ENCODE measurements at regions not wholly inside any gene's neighbourhood (a gene's known extent, or its start where the extent isn't known, plus 50 kb on each side); places are given as distances from the start of the nearest gene placed in this dataset.

DNA sequence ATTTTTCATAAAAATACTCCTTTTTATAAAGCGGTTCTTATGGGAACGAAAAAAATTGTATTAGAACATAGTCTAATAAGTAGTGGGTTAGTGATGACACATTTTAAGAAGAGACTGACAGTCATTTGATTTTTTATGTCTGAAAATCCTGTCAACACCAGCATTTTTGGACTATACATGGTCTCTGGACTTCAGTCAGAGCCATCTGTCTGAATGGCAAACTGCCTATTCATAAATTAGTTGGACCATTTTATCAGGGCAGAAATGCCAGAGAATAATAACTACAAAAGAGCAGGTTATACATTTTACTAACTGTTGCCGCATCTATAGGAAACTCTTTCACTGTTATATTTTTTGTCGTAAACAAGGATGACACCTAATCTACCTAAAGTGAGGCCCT lies 437.6 kb downstream of the ZNF804A start:
- H3K4me1 ChIP-seq (ENCODE audit: insufficient read depth, low read length), result no peaks in the 10 kb centered on the region
- no peak overlapping the region for H3K27ac ChIP-seq (ENCODE audit: low read depth, low read length)
- no peak for DNase-seq (ENCODE audit: insufficient read length, low spot score, missing footprints)
- H4K20me1 ChIP-seq (ENCODE audit: insufficient read depth, low read length), result no peaks in the 10 kb centered on the region
- H3K36me3 ChIP-seq (ENCODE audit: insufficient read depth, low read length), result no peaks in the 10 kb centered on the region
- TF ChIP-seq, protein P1, sequence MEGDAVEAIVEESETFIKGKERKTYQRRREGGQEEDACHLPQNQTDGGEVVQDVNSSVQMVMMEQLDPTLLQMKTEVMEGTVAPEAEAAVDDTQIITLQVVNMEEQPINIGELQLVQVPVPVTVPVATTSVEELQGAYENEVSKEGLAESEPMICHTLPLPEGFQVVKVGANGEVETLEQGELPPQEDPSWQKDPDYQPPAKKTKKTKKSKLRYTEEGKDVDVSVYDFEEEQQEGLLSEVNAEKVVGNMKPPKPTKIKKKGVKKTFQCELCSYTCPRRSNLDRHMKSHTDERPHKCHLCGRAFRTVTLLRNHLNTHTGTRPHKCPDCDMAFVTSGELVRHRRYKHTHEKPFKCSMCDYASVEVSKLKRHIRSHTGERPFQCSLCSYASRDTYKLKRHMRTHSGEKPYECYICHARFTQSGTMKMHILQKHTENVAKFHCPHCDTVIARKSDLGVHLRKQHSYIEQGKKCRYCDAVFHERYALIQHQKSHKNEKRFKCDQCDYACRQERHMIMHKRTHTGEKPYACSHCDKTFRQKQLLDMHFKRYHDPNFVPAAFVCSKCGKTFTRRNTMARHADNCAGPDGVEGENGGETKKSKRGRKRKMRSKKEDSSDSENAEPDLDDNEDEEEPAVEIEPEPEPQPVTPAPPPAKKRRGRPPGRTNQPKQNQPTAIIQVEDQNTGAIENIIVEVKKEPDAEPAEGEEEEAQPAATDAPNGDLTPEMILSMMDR (IDR thresholded peaks at IDR 0.05; ENCODE audit: extremely low read depth, low read depth, low read length), result no peak
- no peaks in the 10 kb centered on the region for H3K27me3 ChIP-seq (ENCODE audit: insufficient read depth, low read length)
- no peaks in the 10 kb centered on the region for H3K79me2 ChIP-seq (ENCODE audit: insufficient read depth, low read length)
- H3K4me3 ChIP-seq (ENCODE audit: insufficient read depth, low read length), result no peak overlapping the region
- no peak overlapping the region for H2AFZ ChIP-seq (ENCODE audit: low read length)
- no peaks in the 10 kb centered on the region for H3K9me3 ChIP-seq (ENCODE audit: low read depth, low read length)
- no peak overlapping the region for H3K4me2 ChIP-seq (ENCODE audit: insufficient read depth, low read length)

DNA sequence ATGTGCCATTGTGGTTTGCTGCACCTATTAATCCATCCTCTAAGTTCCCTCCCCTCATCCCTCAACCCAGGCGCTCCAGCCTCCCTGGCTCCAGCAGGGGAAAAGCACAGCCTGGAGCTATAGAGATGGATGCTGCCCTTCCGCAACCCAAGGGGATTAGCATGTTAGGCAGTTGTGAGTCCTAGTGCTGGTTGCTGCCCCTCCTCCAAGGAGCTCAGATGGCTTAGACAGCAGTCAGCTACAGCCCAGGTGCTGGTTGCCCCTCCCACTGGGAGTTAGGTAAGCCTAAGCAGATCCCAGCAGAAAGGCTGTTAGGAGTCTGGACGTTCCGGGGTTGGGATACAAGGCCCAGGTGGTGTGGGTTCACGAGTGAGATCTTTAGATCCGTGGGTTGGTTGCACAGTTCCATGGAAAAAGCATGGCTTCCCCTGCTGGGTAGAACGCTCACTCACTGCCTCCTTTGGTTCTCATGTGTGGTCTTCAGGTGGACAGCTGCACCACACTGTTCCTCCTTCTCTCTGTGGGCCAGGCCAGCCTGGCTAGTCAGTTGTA lies 446.1 kb downstream of the ZNF804A start:
- no peaks in the 10 kb centered on the region for H3K9me3 ChIP-seq (ENCODE audit: low read depth, low read length)
- TF ChIP-seq, protein P1 (IDR thresholded peaks at IDR 0.05; ENCODE audit: extremely low read depth, low read depth, low read length), result no peak

DNA sequence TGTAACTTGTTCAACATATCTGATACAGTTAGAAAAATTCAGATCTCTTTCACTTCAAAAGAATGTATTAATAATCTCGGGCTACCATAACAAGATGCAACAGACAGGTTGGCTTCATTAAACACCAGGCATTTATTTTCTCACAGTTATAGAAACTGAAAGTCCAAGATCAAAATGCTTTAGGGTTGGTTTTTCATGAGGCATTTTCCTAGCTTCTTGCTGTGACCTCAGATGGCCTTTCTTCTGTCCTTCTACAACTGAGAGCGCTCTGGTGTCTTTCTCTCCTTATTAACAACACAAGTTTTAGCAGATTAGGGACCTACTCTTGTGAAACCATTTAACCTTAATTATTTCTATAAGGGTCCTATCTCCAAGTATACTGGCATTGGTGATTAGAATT lies 452.5 kb downstream of the ZNF804A start:
- Histone ChIP-seq H3K36me3 (ENCODE audit: insufficient read depth, low read length) (no peaks in the 10 kb centered on the region), H2AFZ (ENCODE audit: low read length) (no peak overlapping the region), H3K4me3 (ENCODE audit: insufficient read depth, low read length) (no peak overlapping the region), H3K4me2 (ENCODE audit: insufficient read depth, low read length) (no peak overlapping the region), H3K27me3 (ENCODE audit: insufficient read depth, low read length) (no peaks in the 10 kb centered on the region), H3K4me1 (ENCODE audit: insufficient read depth, low read length) (no peaks in the 10 kb centered on the region), H4K20me1 (ENCODE audit: insufficient read depth, low read length) (no peaks in the 10 kb centered on the region), H3K27ac (ENCODE audit: low read depth, low read length) (no peak overlapping the region), H3K79me2 (ENCODE audit: insufficient read depth, low read length) (no peaks in the 10 kb centered on the region), H3K9me3 (ENCODE audit: low read depth, low read length) (no peaks in the 10 kb centered on the region)
- TF ChIP-seq, protein P1 (IDR thresholded peaks at IDR 0.05; ENCODE audit: extremely low read depth, low read depth, low read length), result no peak
- no peak for DNase-seq (ENCODE audit: insufficient read length, low spot score, missing footprints)

More for the DNA sequence above, 446.1 kb downstream of the ZNF804A start:
- H4K20me1 ChIP-seq (ENCODE audit: insufficient read depth, low read length), result no peaks in the 10 kb centered on the region
- no peak overlapping the region for H3K27ac ChIP-seq (ENCODE audit: low read depth, low read length)
- DNase-seq (ENCODE audit: insufficient read length, low spot score, missing footprints), result no peak
- no peak overlapping the region for H3K4me2 ChIP-seq (ENCODE audit: insufficient read depth, low read length)
- no peak overlapping the region for H3K4me3 ChIP-seq (ENCODE audit: insufficient read depth, low read length)
- H3K79me2 ChIP-seq (ENCODE audit: insufficient read depth, low read length), result no peaks in the 10 kb centered on the region
- H3K36me3 ChIP-seq (ENCODE audit: insufficient read depth, low read length), result no peaks in the 10 kb centered on the region
- no peaks in the 10 kb centered on the region for H3K27me3 ChIP-seq (ENCODE audit: insufficient read depth, low read length)
- no peaks in the 10 kb centered on the region for H3K4me1 ChIP-seq (ENCODE audit: insufficient read depth, low read length)
- no peak overlapping the region for H2AFZ ChIP-seq (ENCODE audit: low read length)

DNA sequence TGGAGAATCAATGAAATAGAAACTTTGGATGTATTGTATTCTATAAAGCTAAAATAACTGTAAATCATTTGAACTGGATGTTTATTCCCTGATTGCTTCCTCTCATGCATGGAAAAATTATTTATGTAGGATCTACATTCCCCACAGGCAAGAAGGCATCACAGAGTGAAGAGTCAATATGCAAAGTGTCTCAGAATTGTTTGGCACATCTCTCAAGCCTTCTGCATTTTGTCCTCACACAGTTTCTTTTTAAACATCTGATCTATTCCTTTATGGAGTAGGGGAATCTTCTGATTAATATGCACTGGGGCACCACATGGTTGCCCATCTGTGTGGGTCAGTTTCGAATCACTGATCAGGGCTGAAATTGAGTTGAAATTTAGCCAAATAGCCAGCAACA lies 465.4 kb downstream of the ZNF804A start:
- Histone ChIP-seq H3K27me3 (ENCODE audit: insufficient read depth, low read length) (no peaks in the 10 kb centered on the region), H2AFZ (ENCODE audit: low read length) (no peak overlapping the region), H3K4me2 (ENCODE audit: insufficient read depth, low read length) (no peak overlapping the region), H3K4me3 (ENCODE audit: insufficient read depth, low read length) (no peak overlapping the region), H3K9me3 (ENCODE audit: low read depth, low read length) (no peaks in the 10 kb centered on the region), H4K20me1 (ENCODE audit: insufficient read depth, low read length) (no peaks in the 10 kb centered on the region), H3K27ac (ENCODE audit: low read depth, low read length) (no peak overlapping the region), H3K36me3 (ENCODE audit: insufficient read depth, low read length) (no peaks in the 10 kb centered on the region), H3K79me2 (ENCODE audit: insufficient read depth, low read length) (no peaks in the 10 kb centered on the region), H3K4me1 (ENCODE audit: insufficient read depth, low read length) (no peaks in the 10 kb centered on the region)
- DNase-seq (ENCODE audit: insufficient read length, low spot score, missing footprints), result no peak
- TF ChIP-seq, protein P1 (IDR thresholded peaks at IDR 0.05; ENCODE audit: extremely low read depth, low read depth, low read length), result no peak
